Activated T-helper 2 cell treated with anti-CD3 and anti-CD28 coated beads, Interferon-gamma antibody, Interleukin-2, Interleukin-4, amounts not matched to agents 10 μg/mL and 5 μg/mL and 100 μg/mL, durations not matched to agents 14 hours and 24 hours and 36 hours (primary cell): ENCODE measurements at regions not wholly inside any gene's neighbourhood (a gene's known extent, or its start where the extent isn't known, plus 50 kb on each side); places are given as distances from the start of the nearest gene placed in this dataset.

Experiments used
- DNase-seq: peaks from one replicate; pipeline ENCODE4 v3.0.0; 2021; ENCODE audit warnings: low spot score
- H3K27ac Mint-ChIP-seq: one replicate; pipeline ENCODE4 v1.8.0; 2021; ENCODE audit warnings: mixed read lengths
- H3K27me3 Mint-ChIP-seq: one replicate; pipeline ENCODE4 v1.8.0; 2021; ENCODE audit warnings: low read depth, mixed read lengths
- H3K36me3 Mint-ChIP-seq: one replicate; pipeline ENCODE4 v1.8.0; 2021; ENCODE audit warnings: low read depth, mixed read lengths
- H3K4me1 Mint-ChIP-seq: one replicate; pipeline ENCODE4 v1.8.0; 2021; ENCODE audit warnings: low read depth, mixed read lengths
- H3K4me3 Mint-ChIP-seq: one replicate; pipeline ENCODE4 v1.8.0; 2021; ENCODE audit warnings: low read depth, mild to moderate bottlenecking, moderate library complexity, mixed read lengths
- H3K9me3 Mint-ChIP-seq: one replicate; pipeline ENCODE4 v1.8.0; 2021; ENCODE audit warnings: mixed read lengths
- intact Hi-C: fragments of 100-400 bp; cut with micrococcal nuclease; formaldehyde crosslinking; loops from one replicate; pipeline ENCODE4 v1.15.1; 2023

DNA sequence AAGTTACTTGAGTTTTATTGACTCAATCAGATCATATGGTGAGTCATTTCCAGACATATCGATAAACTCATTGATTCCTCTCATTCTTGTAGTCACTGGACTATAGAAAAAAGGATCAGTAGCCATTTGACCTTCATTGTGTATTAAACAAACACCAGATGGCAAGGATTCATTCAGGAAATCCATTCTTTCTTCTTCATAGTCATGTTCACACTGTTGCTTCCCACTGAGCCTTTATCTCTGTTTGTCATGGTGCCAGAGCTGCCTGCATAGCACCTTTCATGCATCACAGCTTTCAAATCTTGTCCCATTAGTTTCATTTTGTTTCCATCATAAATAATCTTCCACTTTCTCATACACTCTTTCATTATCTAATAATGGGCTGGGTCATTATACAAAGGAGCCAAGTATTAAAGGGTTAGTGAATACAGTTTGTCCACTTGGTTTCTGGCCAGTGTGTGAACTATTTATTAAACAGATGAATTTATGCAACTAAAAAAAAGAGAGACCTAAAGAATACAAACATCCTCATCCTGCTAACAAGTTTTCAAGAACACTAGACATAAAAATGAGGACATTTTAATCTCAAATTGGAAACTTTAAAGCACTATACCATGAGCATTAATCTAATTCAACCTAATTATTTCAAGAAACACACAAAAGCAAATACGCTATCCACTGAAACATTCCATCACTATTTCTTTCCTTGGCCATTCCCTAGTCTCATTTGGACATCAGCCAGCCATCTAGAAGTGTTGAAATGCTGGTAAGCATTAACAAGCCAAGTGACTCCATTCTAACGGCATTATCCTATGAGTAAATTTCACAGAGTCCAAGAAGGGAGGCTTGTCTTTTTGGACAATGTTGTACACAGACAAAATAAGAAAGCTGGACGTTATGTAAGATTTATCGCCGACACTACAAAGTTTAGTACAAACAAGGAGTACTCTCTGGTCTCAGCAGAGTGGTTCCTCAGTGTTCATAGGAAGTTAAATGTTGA is 476.5 kb downstream of the FOXG1 start:
- no peaks in the 10 kb centered on the region for H3K27me3 Mint-ChIP-seq
- DNase-seq, result no peak
- H3K4me3 Mint-ChIP-seq, result no peak overlapping the region
- intact Hi-C loops, result no loop called here
- H3K9me3 Mint-ChIP-seq, result peaks cover 37% of the 10 kb centered on the region
- no peak overlapping the region for H3K27ac Mint-ChIP-seq
- H3K4me1 Mint-ChIP-seq, result no peaks in the 10 kb centered on the region
- no peaks in the 10 kb centered on the region for H3K36me3 Mint-ChIP-seq

DNA sequence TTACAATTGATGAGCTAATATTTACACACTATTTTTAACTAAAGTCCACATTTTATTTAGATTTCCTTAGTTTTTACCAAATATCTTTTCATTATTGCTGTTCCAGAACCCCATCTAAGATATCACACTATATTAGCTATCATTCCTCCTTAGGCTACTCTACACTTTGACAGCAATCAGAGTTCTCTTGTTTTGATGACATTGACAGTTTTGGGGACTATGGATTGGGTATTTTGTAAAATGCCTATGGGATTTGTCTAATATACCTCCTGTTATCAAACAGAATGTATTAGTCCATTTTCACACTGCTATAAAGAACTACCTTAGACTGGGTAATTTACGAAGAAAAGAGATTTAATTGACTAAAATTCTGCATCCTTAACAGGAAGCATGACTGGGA is 489.1 kb downstream of the FOXG1 start:
- H3K4me3 Mint-ChIP-seq, result no peak overlapping the region
- H3K27me3 Mint-ChIP-seq, result no peaks in the 10 kb centered on the region
- H3K4me1 Mint-ChIP-seq, result no peaks in the 10 kb centered on the region
- no peaks in the 10 kb centered on the region for H3K36me3 Mint-ChIP-seq
- no peak overlapping the region for H3K27ac Mint-ChIP-seq
- no peak for DNase-seq
- intact Hi-C loops, result no loop called here
- peaks cover 34% of the 10 kb centered on the region for H3K9me3 Mint-ChIP-seq

DNA sequence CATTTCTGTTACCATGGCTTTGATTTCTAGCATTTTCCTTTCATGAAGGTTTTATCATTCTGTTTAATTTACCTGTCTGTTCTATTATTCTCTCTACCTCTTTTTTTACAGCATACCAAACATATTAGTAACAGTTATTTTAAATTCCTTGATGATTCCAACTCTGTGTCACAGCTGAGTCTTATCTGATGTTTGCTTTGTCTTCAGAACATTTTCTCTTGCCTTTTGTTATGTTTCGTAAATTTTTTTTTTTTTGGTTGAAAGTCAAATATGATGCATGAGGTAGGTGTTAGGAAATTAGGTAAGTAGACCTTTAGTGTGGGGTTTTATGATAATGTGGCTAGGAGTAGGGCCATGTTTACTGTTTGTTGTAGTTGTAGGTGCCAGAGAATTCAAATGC is 496.4 kb downstream of the FOXG1 start:
- Mint-ChIP-seq H3K9me3 (peaks cover 57% of the 10 kb centered on the region), H3K4me3 (no peak overlapping the region), H3K36me3 (no peaks in the 10 kb centered on the region), H3K4me1 (no peaks in the 10 kb centered on the region), H3K27ac (no peak overlapping the region), H3K27me3 (no peaks in the 10 kb centered on the region)
- DNase-seq, result no peak
- intact Hi-C loops, result no loop called here

DNA sequence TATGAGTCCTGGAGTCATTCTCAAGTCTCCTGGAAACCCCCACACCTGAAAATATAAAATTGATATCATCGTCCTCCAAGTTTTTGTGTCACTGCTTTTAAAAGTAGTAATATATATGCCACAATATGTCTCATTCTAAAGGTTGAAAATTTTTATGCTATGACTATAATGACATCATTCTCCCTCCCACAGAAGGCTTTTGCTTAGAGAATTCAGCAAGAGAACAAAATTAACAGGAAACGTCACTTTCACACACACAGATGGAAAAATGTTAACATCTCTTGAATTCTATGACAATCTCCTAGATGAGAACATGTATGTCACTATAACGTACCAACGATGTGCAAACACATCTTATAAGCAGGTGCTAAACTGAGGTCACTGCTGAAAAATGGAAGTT is 498.3 kb downstream of the FOXG1 start:
- no peaks in the 10 kb centered on the region for H3K4me1 Mint-ChIP-seq
- H3K36me3 Mint-ChIP-seq, result no peaks in the 10 kb centered on the region
- no peaks in the 10 kb centered on the region for H3K27me3 Mint-ChIP-seq
- H3K4me3 Mint-ChIP-seq, result no peak overlapping the region
- intact Hi-C loops, result no loop called here
- H3K9me3 Mint-ChIP-seq, result peaks cover 57% of the 10 kb centered on the region
- H3K27ac Mint-ChIP-seq, result no peak overlapping the region
- DNase-seq, result no peak

DNA sequence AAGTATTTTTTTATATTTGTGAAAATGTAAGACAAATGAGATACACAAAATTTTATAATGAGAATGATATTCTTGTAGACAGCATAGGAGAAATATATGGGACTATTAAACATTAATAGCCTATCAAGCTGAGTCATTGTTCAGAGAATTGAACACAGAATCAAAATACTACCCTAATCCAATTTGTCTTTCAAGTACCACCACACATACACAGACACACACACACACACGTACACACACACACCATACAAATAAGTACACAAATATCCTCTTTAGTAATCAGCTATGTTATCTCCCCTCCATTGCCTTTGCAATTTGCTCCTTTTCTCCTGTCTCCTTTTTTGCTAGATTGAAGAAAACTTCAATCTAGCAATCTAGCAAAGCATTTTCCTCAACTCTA is 499.3 kb downstream of the FOXG1 start:
- H3K27ac Mint-ChIP-seq, result no peak overlapping the region
- no peaks in the 10 kb centered on the region for H3K4me1 Mint-ChIP-seq
- no peak for DNase-seq
- H3K9me3 Mint-ChIP-seq, result peaks cover 60% of the 10 kb centered on the region
- H3K27me3 Mint-ChIP-seq, result no peaks in the 10 kb centered on the region
- no peak overlapping the region for H3K4me3 Mint-ChIP-seq
- no peaks in the 10 kb centered on the region for H3K36me3 Mint-ChIP-seq
- intact Hi-C loops, result no loop called here

DNA sequence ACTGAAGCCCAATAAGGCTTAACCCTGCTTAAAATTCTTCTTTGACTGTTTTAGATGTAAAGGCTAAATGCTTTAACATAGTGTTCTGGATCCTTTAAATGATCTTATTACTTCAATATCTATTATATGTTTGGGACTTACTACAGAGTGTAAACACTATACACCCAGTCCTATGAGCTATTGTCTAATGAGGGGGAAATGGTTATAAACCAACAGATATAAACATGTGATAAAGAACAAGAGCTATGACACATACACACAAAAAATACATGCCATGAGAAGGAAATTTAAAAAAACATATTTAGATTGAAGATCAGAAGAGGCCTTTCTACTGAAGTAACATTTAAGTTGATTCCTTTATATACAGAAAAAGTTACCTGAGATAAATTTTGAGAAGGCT is 505.1 kb downstream of the FOXG1 start:
- H3K27me3 Mint-ChIP-seq, result no peaks in the 10 kb centered on the region
- H3K27ac Mint-ChIP-seq, result no peak overlapping the region
- no peak for DNase-seq
- H3K4me3 Mint-ChIP-seq, result no peak overlapping the region
- intact Hi-C loops, result no loop called here
- no peaks in the 10 kb centered on the region for H3K36me3 Mint-ChIP-seq
- H3K4me1 Mint-ChIP-seq, result no peaks in the 10 kb centered on the region
- H3K9me3 Mint-ChIP-seq, result peaks cover 41% of the 10 kb centered on the region

DNA sequence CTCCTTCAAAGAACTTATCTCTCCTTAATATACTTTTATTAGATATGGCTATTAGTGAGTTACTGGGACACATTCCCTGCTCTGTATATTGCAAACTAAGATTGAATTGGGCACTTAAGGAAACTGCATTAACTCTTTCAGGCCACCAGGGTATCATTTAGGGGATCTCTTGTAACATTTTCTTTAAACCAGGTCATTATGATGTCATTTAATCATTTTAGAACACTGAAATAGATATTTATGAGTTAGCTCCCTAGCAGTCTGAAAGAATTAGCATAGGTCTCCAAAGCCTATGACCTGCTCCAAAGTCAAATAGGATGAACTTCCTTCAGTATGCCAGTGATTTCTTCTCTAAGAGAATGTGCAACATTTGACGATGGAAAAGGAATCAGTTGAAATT is 506.9 kb downstream of the FOXG1 start:
- Mint-ChIP-seq H3K36me3 (no peaks in the 10 kb centered on the region), H3K27me3 (no peaks in the 10 kb centered on the region), H3K4me3 (no peak overlapping the region), H3K4me1 (no peaks in the 10 kb centered on the region), H3K27ac (no peak overlapping the region), H3K9me3 (peaks cover 32% of the 10 kb centered on the region)
- intact Hi-C loops, result no loop called here
- DNase-seq, result no peak

DNA sequence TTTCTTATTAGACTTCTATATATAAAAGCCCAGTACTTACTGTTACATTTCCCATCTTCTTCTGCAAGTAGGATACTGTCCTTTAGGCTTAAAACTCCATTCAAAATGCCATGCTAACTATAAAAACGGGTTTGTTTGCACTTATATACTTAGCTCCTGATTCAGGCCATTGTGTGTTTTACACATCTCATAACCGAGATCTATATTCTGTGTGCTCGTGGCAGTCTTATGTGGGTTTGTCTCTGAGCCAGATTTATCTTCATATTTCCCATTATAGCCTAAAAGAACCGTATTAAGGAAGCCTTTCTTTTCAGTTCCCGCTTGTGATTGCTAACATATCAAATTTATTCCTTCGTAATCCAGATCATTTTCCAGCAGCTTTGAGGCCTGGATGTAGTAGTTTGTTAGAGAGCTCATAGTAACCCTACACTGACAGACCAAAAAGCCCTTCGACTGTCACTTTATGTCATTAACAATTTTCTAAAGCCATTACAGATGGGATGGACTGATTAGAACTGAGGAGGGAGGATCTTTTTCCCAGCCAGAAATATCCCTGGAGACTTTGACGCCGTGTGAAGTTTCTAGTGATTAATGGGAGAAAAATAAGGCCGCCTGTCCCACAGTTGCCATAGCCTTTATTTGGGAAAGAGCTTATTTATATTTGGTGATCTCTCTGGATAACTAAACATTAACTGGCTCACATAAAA is 508.5 kb downstream of the FOXG1 start:
- Mint-ChIP-seq H3K4me3 (no peak overlapping the region), H3K36me3 (no peaks in the 10 kb centered on the region), H3K9me3 (peaks cover 36% of the 10 kb centered on the region), H3K27me3 (no peaks in the 10 kb centered on the region), H3K4me1 (no peaks in the 10 kb centered on the region), H3K27ac (no peak overlapping the region)
- intact Hi-C loops, result no loop called here
- DNase-seq, result no peak

DNA sequence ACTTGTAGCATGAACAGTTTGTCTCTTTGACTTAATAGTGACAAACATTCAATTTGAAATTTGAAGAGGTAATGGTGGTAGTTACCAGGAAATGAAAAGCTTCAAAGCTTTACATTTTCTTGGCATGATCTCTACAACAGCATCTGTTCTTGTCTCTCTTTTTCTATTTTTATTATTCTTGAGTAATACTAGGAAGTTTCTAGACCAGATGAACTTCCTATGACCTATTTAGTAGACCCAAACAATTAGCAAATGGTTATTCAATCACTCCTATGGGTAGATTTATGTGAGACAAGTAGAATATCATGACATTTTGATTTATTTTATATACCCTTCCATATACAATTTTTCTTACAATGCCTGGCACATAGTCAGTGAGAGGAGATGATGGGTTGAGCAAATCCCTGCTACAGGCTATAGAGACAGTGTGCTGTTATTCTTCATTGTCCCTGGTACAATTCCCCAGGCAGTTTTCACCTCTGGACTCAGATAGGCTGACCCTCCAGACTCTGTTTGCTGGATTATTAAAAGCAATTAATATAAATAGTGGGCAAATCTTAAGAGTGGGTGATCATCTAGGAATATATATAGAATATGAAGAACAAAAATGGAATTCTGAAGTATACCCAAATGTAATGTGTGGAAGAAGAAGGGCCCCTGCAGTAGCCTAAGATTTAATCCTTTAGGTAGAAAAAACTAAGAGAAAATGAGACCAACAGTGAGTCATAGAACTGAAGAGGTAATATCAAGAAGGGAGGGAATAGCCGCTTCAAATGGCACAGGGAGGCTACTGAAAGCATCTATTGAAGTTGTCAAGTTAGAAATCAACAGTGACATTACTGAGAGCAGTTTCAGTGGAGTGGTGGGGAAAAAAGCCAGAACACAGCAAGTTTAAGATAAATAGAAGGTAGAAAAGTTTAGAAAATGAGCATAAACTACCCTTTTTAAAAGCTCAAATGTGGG is 512.0 kb downstream of the FOXG1 start:
- no peak for DNase-seq
- H3K9me3 Mint-ChIP-seq, result peaks cover 31% of the 10 kb centered on the region

DNA sequence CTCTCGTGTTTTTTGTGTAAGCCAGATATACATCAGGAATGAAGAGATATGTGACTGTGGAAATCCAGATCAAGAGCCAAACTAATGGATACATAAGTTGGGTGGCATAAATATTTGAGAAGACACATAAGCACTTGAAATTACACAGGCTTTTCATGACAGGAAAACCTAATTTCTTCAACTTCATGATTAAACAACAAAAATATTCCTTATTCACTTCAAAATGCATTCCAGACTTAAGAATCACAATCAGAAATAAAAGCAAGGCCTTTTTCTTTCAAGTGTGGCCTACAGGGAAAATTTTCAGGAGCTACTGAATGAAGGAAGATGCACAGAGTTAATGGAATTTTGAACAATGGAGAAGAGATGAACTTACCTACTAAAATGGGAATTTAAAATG is 515.6 kb downstream of the FOXG1 start:
- no peaks in the 10 kb centered on the region for H3K27me3 Mint-ChIP-seq
- intact Hi-C loops, result no loop called here
- H3K4me3 Mint-ChIP-seq, result no peak overlapping the region
- H3K36me3 Mint-ChIP-seq, result no peaks in the 10 kb centered on the region
- H3K4me1 Mint-ChIP-seq, result no peaks in the 10 kb centered on the region
- peaks cover 31% of the 10 kb centered on the region for H3K9me3 Mint-ChIP-seq
- H3K27ac Mint-ChIP-seq, result no peak overlapping the region
- no peak for DNase-seq

More for the DNA sequence above, 512.0 kb downstream of the FOXG1 start:
- no peak overlapping the region for H3K27ac Mint-ChIP-seq
- H3K36me3 Mint-ChIP-seq, result no peaks in the 10 kb centered on the region
- H3K4me1 Mint-ChIP-seq, result no peaks in the 10 kb centered on the region
- no peaks in the 10 kb centered on the region for H3K27me3 Mint-ChIP-seq
- intact Hi-C loops, result no loop called here
- no peak overlapping the region for H3K4me3 Mint-ChIP-seq

DNA sequence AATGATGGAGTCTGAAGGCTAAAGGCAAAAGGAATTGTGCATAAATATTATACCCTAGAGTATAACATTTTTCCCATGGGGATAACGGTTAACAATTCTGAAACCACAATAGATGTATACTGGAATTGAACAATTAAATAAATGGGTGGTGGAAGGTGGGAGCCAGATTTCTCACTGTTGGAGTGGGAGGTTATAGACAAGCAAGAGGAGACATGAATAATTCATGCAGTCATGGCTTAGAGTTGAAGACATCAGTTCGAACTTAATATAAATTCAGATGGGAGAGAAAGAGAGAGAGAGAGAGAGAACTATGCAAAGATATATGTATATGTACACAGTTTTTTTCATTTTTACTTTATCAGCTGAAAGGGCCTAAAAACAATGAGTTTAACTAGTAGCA is 523.9 kb downstream of the FOXG1 start:
- no peak for DNase-seq
- Mint-ChIP-seq H3K4me1 (no peaks in the 10 kb centered on the region), H3K4me3 (no peak overlapping the region), H3K9me3 (peaks cover 46% of the 10 kb centered on the region), H3K27me3 (no peaks in the 10 kb centered on the region), H3K36me3 (no peaks in the 10 kb centered on the region), H3K27ac (no peak overlapping the region)
- intact Hi-C loops, result no loop called here

DNA sequence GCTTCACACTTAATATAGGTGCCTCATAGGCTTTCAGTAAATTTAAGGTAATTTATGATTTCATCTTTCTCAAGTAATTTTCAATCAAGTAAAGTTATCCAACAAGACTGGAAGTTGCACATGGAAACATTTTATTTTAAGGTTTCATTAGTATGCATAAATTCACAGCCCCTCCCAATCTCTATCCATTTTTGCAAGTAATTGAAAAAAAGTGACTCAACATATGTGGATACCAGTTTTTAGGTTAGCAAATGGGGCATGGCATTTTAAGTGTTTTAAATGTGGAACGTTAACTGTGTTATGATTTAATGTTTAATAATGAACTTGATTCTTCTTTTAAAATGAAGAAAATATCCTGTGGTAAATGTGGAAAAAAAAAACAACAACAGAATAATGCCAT is 532.8 kb downstream of the FOXG1 start:
- H3K36me3 Mint-ChIP-seq, result no peaks in the 10 kb centered on the region
- H3K27me3 Mint-ChIP-seq, result no peaks in the 10 kb centered on the region
- no peaks in the 10 kb centered on the region for H3K4me1 Mint-ChIP-seq
- intact Hi-C loops, result no loop called here
- no peak overlapping the region for H3K27ac Mint-ChIP-seq
- no peak for DNase-seq
- H3K9me3 Mint-ChIP-seq, result peaks cover 69% of the 10 kb centered on the region
- H3K4me3 Mint-ChIP-seq, result no peak overlapping the region
